Loucy (cell line): ENCODE measurements at regions not wholly inside any gene's neighbourhood (a gene's known extent, or its start where the extent isn't known, plus 50 kb on each side); places are given as distances from the start of the nearest gene placed in this dataset.

Source experiments
- H2AFZ ChIP-seq: fragments of 200-600 bp; sonication (generic); 2 replicates; pipeline ENCODE4 v1.6.0; 2016; ENCODE audit warnings: antibody characterized with exemption, mild to moderate bottlenecking, low read length, moderate library complexity
- H3F3A ChIP-seq: fragments of 200-600 bp; 2 replicates; pipeline ENCODE4 v1.6.0; 2016; ENCODE audit warnings: antibody characterized with exemption, low read depth, mild to moderate bottlenecking
- H3K27me3 ChIP-seq: fragments of 200-600 bp; sonication (generic); 2 replicates; pipeline ENCODE4 v1.6.1; 2014; ENCODE audit warnings: low read length, mild to moderate bottlenecking; ENCODE audit not compliant: insufficient read depth, poor library complexity, severe bottlenecking
- H3K36me3 ChIP-seq: fragments of 200-600 bp; sonication (generic); 2 replicates; pipeline ENCODE4 v1.6.1; 2016; ENCODE audit warnings: low read length; ENCODE audit not compliant: insufficient read depth
- H3K4me1 ChIP-seq: fragments of 200-600 bp; sonication (generic); 2 replicates; pipeline ENCODE4 v1.5.1; 2014; ENCODE audit warnings: low read length, mild to moderate bottlenecking; ENCODE audit not compliant: insufficient read depth, poor library complexity, severe bottlenecking
- H3K4me2 ChIP-seq: fragments of 200-600 bp; sonication (generic); 2 replicates; pipeline ENCODE4 v1.6.0; 2014; ENCODE audit warnings: antibody characterized with exemption, low read length, low read depth, mild to moderate bottlenecking; ENCODE audit not compliant: poor library complexity, severe bottlenecking
- H3K4me3 ChIP-seq: fragments of 200-600 bp; sonication (generic); 2 replicates; pipeline ENCODE4 v1.5.1; 2014; ENCODE audit warnings: low read length, mild to moderate bottlenecking, mixed read lengths; ENCODE audit not compliant: poor library complexity, severe bottlenecking
- H3K79me2 ChIP-seq: fragments of 200-600 bp; sonication (generic); 2 replicates; pipeline ENCODE4 v1.6.1; 2014; ENCODE audit warnings: low read length; ENCODE audit not compliant: insufficient read depth
- H3K9ac ChIP-seq: fragments of 200-600 bp; sonication (generic); 2 replicates; pipeline ENCODE4 v1.6.0; 2014; ENCODE audit warnings: mild to moderate bottlenecking, low read depth, low read length, moderate library complexity; ENCODE audit not compliant: poor library complexity, severe bottlenecking
- H3K9me2 ChIP-seq: fragments of 200-600 bp; sonication (generic); replicated peaks from 2 replicates; pipeline ENCODE4 v1.6.1; 2016; ENCODE audit warnings: low read depth, low read length, mixed read lengths
- H3K9me3 ChIP-seq: fragments of 200-600 bp; sonication (generic); 2 replicates; pipeline ENCODE4 v1.6.1; 2014; ENCODE audit warnings: mild to moderate bottlenecking, antibody characterized with exemption, low read length, low read depth; ENCODE audit not compliant: insufficient read depth
- H4K20me1 ChIP-seq: fragments of 200-600 bp; sonication (generic); 2 replicates; pipeline ENCODE4 v1.6.0; 2014; ENCODE audit warnings: antibody characterized with exemption, low read length, mild to moderate bottlenecking; ENCODE audit not compliant: insufficient read depth, poor library complexity, severe bottlenecking
- CTCF ChIP-seq: fragments of 200-600 bp; sonication (generic); conservative IDR thresholded peaks from 2 replicates; pipeline ENCODE4 v1.5.1; 2014; ENCODE audit warnings: mild to moderate bottlenecking, antibody characterized with exemption, low read length
- EZH2phosphoT487 ChIP-seq: fragments of 200-600 bp; IDR thresholded peaks from 2 replicates; pipeline ENCODE4 v1.6.1; 2018; ENCODE audit warnings: antibody characterized with exemption, mild to moderate bottlenecking, moderate library complexity, borderline replicate concordance

DNA sequence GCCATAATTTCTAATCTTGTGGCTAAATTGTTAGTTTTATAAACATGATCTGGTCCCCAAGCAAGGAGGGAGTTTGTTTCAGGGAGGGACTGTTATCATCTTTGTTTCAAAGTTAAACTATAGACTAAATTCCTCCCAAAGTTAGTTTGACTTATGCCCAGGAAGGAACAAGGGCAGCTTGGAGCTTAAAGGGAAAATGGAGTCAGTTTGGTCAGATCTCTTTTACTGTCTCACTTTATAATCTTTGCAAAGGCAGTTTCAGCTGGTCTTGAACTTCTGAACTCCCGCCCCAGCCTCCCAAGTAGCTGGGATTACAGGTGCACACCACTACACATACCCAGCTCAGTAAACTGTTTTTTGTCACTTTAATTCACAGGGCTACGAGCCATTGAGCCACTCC, 214.7 kb downstream of the ZNF674 start:
- Histone ChIP-seq H3K4me1 (peaks cover 6% of the 10 kb centered on the region), H4K20me1 (no peaks in the 10 kb centered on the region), H3F3A (no peaks in the 10 kb centered on the region), H3K36me3 (no peaks in the 10 kb centered on the region), H3K4me2 (no peak overlapping the region), H3K9me2 (no peaks in the 10 kb centered on the region), H3K27me3 (no peaks in the 10 kb centered on the region), H3K9me3 (no peaks in the 10 kb centered on the region), H3K9ac (no peak overlapping the region), H3K4me3 (no peak overlapping the region), H2AFZ (no peak overlapping the region), H3K79me2 (no peaks in the 10 kb centered on the region)
- TF ChIP-seq EZH2phosphoT487 (no peak), CTCF (no peak)

- Histone ChIP-seq H3K9ac (no peak overlapping the region), H3K4me2 (no peak overlapping the region), H3K4me1 (peaks cover 20% of the 10 kb centered on the region)
Observed at GRCh38 chrX:46328133-46328532, 217.1 kb downstream of the ZNF674 start.

GRCh38 chrX:46327566-46328115, 217.6 kb downstream of the ZNF674 start:
- Histone ChIP-seq H3K9ac (no peak overlapping the region), H2AFZ (no peak overlapping the region), H3K4me3 (no peak overlapping the region), H3K4me2 (no peak overlapping the region), H3K79me2 (no peaks in the 10 kb centered on the region), H3K9me3 (no peaks in the 10 kb centered on the region), H3K9me2 (no peaks in the 10 kb centered on the region), H3K36me3 (no peaks in the 10 kb centered on the region), H4K20me1 (no peaks in the 10 kb centered on the region), H3K27me3 (no peaks in the 10 kb centered on the region), H3K4me1 (peaks cover 20% of the 10 kb centered on the region), H3F3A (no peaks in the 10 kb centered on the region)
- TF ChIP-seq CTCF, result no peak
- TF ChIP-seq EZH2phosphoT487, result no peak

More at GRCh38 chrX:46328133-46328532, 217.1 kb downstream of the ZNF674 start:
- H4K20me1 ChIP-seq, result no peaks in the 10 kb centered on the region
- H3K9me3 ChIP-seq, result no peaks in the 10 kb centered on the region
- H3K4me3 ChIP-seq, result no peak overlapping the region
- H3F3A ChIP-seq, result no peaks in the 10 kb centered on the region
- TF ChIP-seq CTCF (no peak), EZH2phosphoT487 (no peak)
- H3K9me2 ChIP-seq, result no peaks in the 10 kb centered on the region
- H3K36me3 ChIP-seq, result no peaks in the 10 kb centered on the region
- no peaks in the 10 kb centered on the region for H3K79me2 ChIP-seq
- H3K27me3 ChIP-seq, result no peaks in the 10 kb centered on the region
- H2AFZ ChIP-seq, result no peak overlapping the region
